OCI-LY3 (cell line): ENCODE measurements at regions not wholly inside any gene's neighbourhood (a gene's known extent, or its start where the extent isn't known, plus 50 kb on each side); places are given as distances from the start of the nearest gene placed in this dataset.

ENCODE experiments used
- H2AFZ ChIP-seq: fragments of 200-600, 300-600 bp; shearing (Covaris generic); 2 replicates; pipeline ENCODE4 v1.6.0; 2014; ENCODE audit warnings: antibody characterized with exemption, low read depth, low read length
- H3K27ac ChIP-seq: fragments of 200-600, 300-600 bp; sonication (generic); 2 replicates; pipeline ENCODE4 v1.5.1; 2014; ENCODE audit warnings: mild to moderate bottlenecking, low read length, moderate library complexity, mixed read lengths
- H3K27me3 ChIP-seq: fragments of 200-600, 300-600 bp; sonication (generic); 2 replicates; pipeline ENCODE4 v1.6.1; 2014; ENCODE audit warnings: low read depth, low read length, mixed read lengths
- H3K36me3 ChIP-seq: fragments of 200-600, 300-600 bp; sonication (generic); replicated peaks from 2 replicates; pipeline ENCODE3; 2014; ENCODE audit warnings: low read depth, low read length, mixed read lengths
- H3K4me1 ChIP-seq: fragments of 300-600, 200-600 bp; sonication (generic); 2 replicates; pipeline ENCODE4 v1.6.1; 2014; ENCODE audit warnings: low read length, mixed read lengths
- H3K4me2 ChIP-seq: fragments of 200-600, 300-600 bp; sonication (generic); 2 replicates; pipeline ENCODE4 v1.6.1; 2014; ENCODE audit warnings: low read length, mixed read lengths
- H3K4me3 ChIP-seq: fragments of 300-600, 200-600 bp; sonication (generic); 2 replicates; pipeline ENCODE4 v1.5.1; 2014; ENCODE audit warnings: antibody characterized with exemption, mild to moderate bottlenecking, low read length, moderate library complexity
- H3K79me2 ChIP-seq: fragments of 300-600, 200-600 bp; shearing (Covaris generic); 2 replicates; pipeline ENCODE4 v1.6.1; 2014; ENCODE audit warnings: mild to moderate bottlenecking, low read length, mixed read lengths
- H3K9ac ChIP-seq: fragments of 300-600, 200-600 bp; shearing (Covaris generic); 2 replicates; pipeline ENCODE4 v1.6.0; 2014; ENCODE audit warnings: mild to moderate bottlenecking, low read length, moderate library complexity
- H3K9me3 ChIP-seq: fragments of 200-600, 300-600 bp; shearing (Covaris generic); 2 replicates; pipeline ENCODE4 v1.6.1; 2014; ENCODE audit warnings: low read length, mixed read lengths; ENCODE audit not compliant: insufficient read depth
- H4K20me1 ChIP-seq: fragments of 200-600, 300-600 bp; sonication (generic); 2 replicates; pipeline ENCODE4 v1.6.1; 2016; ENCODE audit warnings: low read length, mixed read lengths; ENCODE audit not compliant: insufficient read depth
- CTCF ChIP-seq: fragments of 200-600, 300-600 bp; sonication (generic); IDR thresholded peaks from 2 replicates; pipeline ENCODE4 v1.5.1; 2014; ENCODE audit warnings: antibody characterized with exemption, low read length, low read depth
- EZH2phosphoT487 ChIP-seq: fragments of 200-600 bp; shearing (Covaris generic); IDR thresholded peaks from 2 replicates; pipeline ENCODE4 v1.6.1; 2018; ENCODE audit warnings: antibody characterized with exemption, mixed run types, low read depth

GRCh38 chr1:5571861-5572401, 420.3 kb downstream of the NPHP4 start:
- Histone ChIP-seq H3K4me3 (no peak overlapping the region), H2AFZ (no peak overlapping the region), H4K20me1 (no peaks in the 10 kb centered on the region), H3K4me1 (no peaks in the 10 kb centered on the region), H3K36me3 (no peaks in the 10 kb centered on the region), H3K27ac (no peak overlapping the region), H3K9ac (no peak overlapping the region), H3K9me3 (no peaks in the 10 kb centered on the region), H3K4me2 (no peak overlapping the region), H3K79me2 (no peaks in the 10 kb centered on the region), H3K27me3 (no peaks in the 10 kb centered on the region)
- no peak for TF ChIP-seq EZH2phosphoT487
- TF ChIP-seq CTCF, result no peak

- no peak overlapping the region for H3K4me3 ChIP-seq
- H3K27me3 ChIP-seq, result no peaks in the 10 kb centered on the region
- no peaks in the 10 kb centered on the region for H4K20me1 ChIP-seq
- H2AFZ ChIP-seq, result no peak overlapping the region
- H3K36me3 ChIP-seq, result no peaks in the 10 kb centered on the region
- H3K4me1 ChIP-seq, result no peaks in the 10 kb centered on the region
- no peak overlapping the region for H3K27ac ChIP-seq
- no peak overlapping the region for H3K4me2 ChIP-seq
- no peaks in the 10 kb centered on the region for H3K9me3 ChIP-seq
- H3K9ac ChIP-seq, result no peak overlapping the region
- TF ChIP-seq EZH2phosphoT487, result no peak
- no peak for TF ChIP-seq CTCF
- no peaks in the 10 kb centered on the region for H3K79me2 ChIP-seq
Observed at GRCh38 chr1:5571438-5571837, 420.8 kb downstream of the NPHP4 start.

GRCh38 chr1:5570931-5571330, 421.3 kb downstream of the NPHP4 start:
- Histone ChIP-seq H3K4me1 (no peaks in the 10 kb centered on the region), H3K4me2 (no peak overlapping the region), H2AFZ (no peak overlapping the region), H3K9ac (no peak overlapping the region), H3K9me3 (no peaks in the 10 kb centered on the region), H3K4me3 (no peak overlapping the region), H3K79me2 (no peaks in the 10 kb centered on the region), H3K27ac (no peak overlapping the region), H4K20me1 (no peaks in the 10 kb centered on the region), H3K36me3 (no peaks in the 10 kb centered on the region), H3K27me3 (no peaks in the 10 kb centered on the region)
- no peak for TF ChIP-seq EZH2phosphoT487
- no peak for TF ChIP-seq CTCF

GRCh38 chr1:5568321-5568720, 423.9 kb downstream of the NPHP4 start:
- Histone ChIP-seq H3K27me3 (no peaks in the 10 kb centered on the region), H3K9ac (no peak overlapping the region), H3K4me3 (no peak overlapping the region), H3K4me2 (no peak overlapping the region), H4K20me1 (no peaks in the 10 kb centered on the region), H2AFZ (no peak overlapping the region), H3K79me2 (no peaks in the 10 kb centered on the region), H3K36me3 (no peaks in the 10 kb centered on the region), H3K27ac (no peak overlapping the region), H3K9me3 (no peaks in the 10 kb centered on the region), H3K4me1 (no peaks in the 10 kb centered on the region)
- TF ChIP-seq EZH2phosphoT487 (no peak), CTCF (no peak)
